ENCODE measurements at regions not wholly inside any gene's neighbourhood (a gene's known extent, or its start where the extent isn't known, plus 50 kb on each side); places are given as distances from the start of the nearest gene placed in this dataset.
"Not testable (repeated sequence)": the region's sequence is repeated elsewhere in the genome, so short reads cannot be mapped to it uniquely, and the experiment has no call there.

DNA sequence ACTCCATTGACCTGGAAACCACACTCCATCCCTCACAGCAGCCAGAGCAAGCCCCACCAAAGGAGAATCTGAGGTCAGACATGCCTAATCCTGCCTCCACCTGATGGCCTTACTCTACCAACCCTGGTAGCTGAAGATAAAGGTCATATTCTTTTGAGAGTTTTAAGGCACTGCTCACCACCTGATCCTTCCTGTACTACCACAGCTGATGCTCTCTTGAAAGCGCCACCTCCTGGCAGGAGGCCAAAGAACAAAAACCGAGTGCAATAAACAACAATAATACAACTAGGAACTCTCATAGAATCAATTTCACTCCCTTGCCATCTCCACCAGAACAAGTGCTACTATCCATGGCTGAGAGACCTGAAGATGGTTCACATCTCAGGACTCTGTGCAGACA, 301.6 kb downstream of the NAF1 start:
- no peak for DNase-seq (ENCODE audit: low read depth in 2 of 2)
- no peaks in the 10 kb centered on the region for H3K9me3 ChIP-seq (ENCODE audit: control insufficient read depth, insufficient read depth, low read depth, low read length)
- H3K4me1 ChIP-seq (ENCODE audit: control insufficient read depth, extremely low read depth, insufficient read depth, low read length) = no peaks in the 10 kb centered on the region
- no peak overlapping the region for H2AFZ ChIP-seq (ENCODE audit: low read length)
- H3K27ac ChIP-seq (ENCODE audit: insufficient read depth, low read length) = no peak overlapping the region
- H3K4me3 ChIP-seq (replicated peaks in 1 of 4; ENCODE audit: control extremely low read depth in 1 of 4, insufficient read depth in 1 of 4, low read depth in 3 of 4, low read length in 4 of 4) = no peak overlapping the region
- H3K79me2 ChIP-seq (ENCODE audit: control insufficient read depth, insufficient read depth, low read length) = no peaks in the 10 kb centered on the region
- no peaks in the 10 kb centered on the region for H4K20me1 ChIP-seq (ENCODE audit: control insufficient read depth, extremely low read depth, insufficient read depth, low read length)
- TF ChIP-seq, protein P1, sequence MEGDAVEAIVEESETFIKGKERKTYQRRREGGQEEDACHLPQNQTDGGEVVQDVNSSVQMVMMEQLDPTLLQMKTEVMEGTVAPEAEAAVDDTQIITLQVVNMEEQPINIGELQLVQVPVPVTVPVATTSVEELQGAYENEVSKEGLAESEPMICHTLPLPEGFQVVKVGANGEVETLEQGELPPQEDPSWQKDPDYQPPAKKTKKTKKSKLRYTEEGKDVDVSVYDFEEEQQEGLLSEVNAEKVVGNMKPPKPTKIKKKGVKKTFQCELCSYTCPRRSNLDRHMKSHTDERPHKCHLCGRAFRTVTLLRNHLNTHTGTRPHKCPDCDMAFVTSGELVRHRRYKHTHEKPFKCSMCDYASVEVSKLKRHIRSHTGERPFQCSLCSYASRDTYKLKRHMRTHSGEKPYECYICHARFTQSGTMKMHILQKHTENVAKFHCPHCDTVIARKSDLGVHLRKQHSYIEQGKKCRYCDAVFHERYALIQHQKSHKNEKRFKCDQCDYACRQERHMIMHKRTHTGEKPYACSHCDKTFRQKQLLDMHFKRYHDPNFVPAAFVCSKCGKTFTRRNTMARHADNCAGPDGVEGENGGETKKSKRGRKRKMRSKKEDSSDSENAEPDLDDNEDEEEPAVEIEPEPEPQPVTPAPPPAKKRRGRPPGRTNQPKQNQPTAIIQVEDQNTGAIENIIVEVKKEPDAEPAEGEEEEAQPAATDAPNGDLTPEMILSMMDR (conservative IDR thresholded peaks at IDR 0.05 in 1 of 2, IDR thresholded peaks at IDR 0.05 in 1 of 2; ENCODE audit: low read depth in 1 of 2, low read length in 2 of 2) = no peak
- no peak for TF ChIP-seq EZH2 (IDR thresholded peaks at IDR 0.05; ENCODE audit: low read length, missing control alignments)
- no peak overlapping the region for H3K4me2 ChIP-seq (ENCODE audit: extremely low read depth, insufficient read depth, low read length)
- no peaks in the 10 kb centered on the region for H3K27me3 ChIP-seq (ENCODE audit: control insufficient read depth, insufficient read depth, low read length)
- H3K9ac ChIP-seq (ENCODE audit: insufficient read depth, low read length) = no peak overlapping the region
- H3K36me3 ChIP-seq (ENCODE audit: control insufficient read depth, insufficient read depth, low read length) = no peaks in the 10 kb centered on the region

DNA sequence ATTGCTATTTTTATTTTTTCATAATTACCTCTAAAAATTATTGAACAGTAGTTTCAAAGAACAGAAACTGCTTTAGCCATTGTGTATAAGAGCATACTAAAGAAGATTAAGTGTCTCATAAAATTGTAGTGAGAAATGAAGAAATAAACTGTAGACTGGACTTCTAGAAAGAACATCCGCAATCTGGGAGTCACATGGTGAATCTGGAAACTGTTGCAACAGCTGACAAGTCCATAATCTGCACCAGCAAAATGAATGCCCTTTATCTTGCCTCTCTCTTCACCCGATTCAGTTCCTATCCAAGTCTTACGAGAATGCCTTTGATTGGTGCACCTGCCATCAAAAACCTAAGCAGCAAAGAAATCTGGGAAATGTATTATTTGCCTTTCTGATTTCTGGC, 312.9 kb downstream of the NAF1 start:
- Histone ChIP-seq H3K4me1 (ENCODE audit: control insufficient read depth, extremely low read depth, insufficient read depth, low read length) (no peaks in the 10 kb centered on the region), H2AFZ (ENCODE audit: low read length) (no peak overlapping the region), H3K9ac (ENCODE audit: insufficient read depth, low read length) (no peak overlapping the region), H3K79me2 (ENCODE audit: control insufficient read depth, insufficient read depth, low read length) (no peaks in the 10 kb centered on the region), H3K27me3 (ENCODE audit: control insufficient read depth, insufficient read depth, low read length) (no peaks in the 10 kb centered on the region), H3K9me3 (ENCODE audit: control insufficient read depth, insufficient read depth, low read depth, low read length) (no peaks in the 10 kb centered on the region), H3K4me3 (replicated peaks in 1 of 4; ENCODE audit: control extremely low read depth in 1 of 4, insufficient read depth in 1 of 4, low read depth in 3 of 4, low read length in 4 of 4) (no peak overlapping the region), H3K27ac (ENCODE audit: insufficient read depth, low read length) (no peak overlapping the region), H3K36me3 (ENCODE audit: control insufficient read depth, insufficient read depth, low read length) (no peaks in the 10 kb centered on the region), H3K4me2 (ENCODE audit: extremely low read depth, insufficient read depth, low read length) (no peak overlapping the region), H4K20me1 (ENCODE audit: control insufficient read depth, extremely low read depth, insufficient read depth, low read length) (no peaks in the 10 kb centered on the region)
- no peak for TF ChIP-seq EZH2 (IDR thresholded peaks at IDR 0.05; ENCODE audit: low read length, missing control alignments)
- TF ChIP-seq, protein P1 (conservative IDR thresholded peaks at IDR 0.05 in 1 of 2, IDR thresholded peaks at IDR 0.05 in 1 of 2; ENCODE audit: low read depth in 1 of 2, low read length in 2 of 2) = no peak
- DNase-seq (ENCODE audit: low read depth in 2 of 2) = no peak

DNA sequence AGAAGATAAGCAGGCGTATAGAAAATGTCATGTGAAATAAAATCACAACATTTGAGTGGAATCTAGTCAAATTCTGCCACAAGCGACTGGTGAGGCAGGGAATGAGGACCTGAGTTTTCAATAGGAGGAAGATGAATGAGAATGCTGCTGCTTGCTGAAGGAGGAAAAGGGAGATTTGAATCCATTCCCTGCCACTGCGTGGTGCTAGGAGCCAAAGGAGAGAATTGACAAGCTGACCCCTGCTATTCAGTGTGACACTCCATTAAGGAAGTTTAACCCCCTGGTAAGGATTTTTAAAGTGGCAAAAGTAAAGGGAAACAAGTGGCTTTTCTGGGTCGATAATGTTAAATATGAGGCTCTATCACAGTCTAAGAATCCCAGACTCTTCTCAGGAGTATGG, 314.0 kb downstream of the NAF1 start:
- Histone ChIP-seq H3K9ac (ENCODE audit: insufficient read depth, low read length) (no peak overlapping the region), H3K79me2 (ENCODE audit: control insufficient read depth, insufficient read depth, low read length) (no peaks in the 10 kb centered on the region), H3K4me2 (ENCODE audit: extremely low read depth, insufficient read depth, low read length) (no peak overlapping the region), H3K4me3 (replicated peaks in 1 of 4; ENCODE audit: control extremely low read depth in 1 of 4, insufficient read depth in 1 of 4, low read depth in 3 of 4, low read length in 4 of 4) (no peak overlapping the region), H3K27ac (ENCODE audit: insufficient read depth, low read length) (no peak overlapping the region), H3K36me3 (ENCODE audit: control insufficient read depth, insufficient read depth, low read length) (no peaks in the 10 kb centered on the region), H4K20me1 (ENCODE audit: control insufficient read depth, extremely low read depth, insufficient read depth, low read length) (no peaks in the 10 kb centered on the region), H2AFZ (ENCODE audit: low read length) (no peak overlapping the region), H3K9me3 (ENCODE audit: control insufficient read depth, insufficient read depth, low read depth, low read length) (no peaks in the 10 kb centered on the region), H3K4me1 (ENCODE audit: control insufficient read depth, extremely low read depth, insufficient read depth, low read length) (no peaks in the 10 kb centered on the region), H3K27me3 (ENCODE audit: control insufficient read depth, insufficient read depth, low read length) (no peaks in the 10 kb centered on the region)
- DNase-seq (ENCODE audit: low read depth in 2 of 2) = no peak
- TF ChIP-seq, protein P1 (conservative IDR thresholded peaks at IDR 0.05 in 1 of 2, IDR thresholded peaks at IDR 0.05 in 1 of 2; ENCODE audit: low read depth in 1 of 2, low read length in 2 of 2) = no peak
- no peak for TF ChIP-seq EZH2 (IDR thresholded peaks at IDR 0.05; ENCODE audit: low read length, missing control alignments)

DNA sequence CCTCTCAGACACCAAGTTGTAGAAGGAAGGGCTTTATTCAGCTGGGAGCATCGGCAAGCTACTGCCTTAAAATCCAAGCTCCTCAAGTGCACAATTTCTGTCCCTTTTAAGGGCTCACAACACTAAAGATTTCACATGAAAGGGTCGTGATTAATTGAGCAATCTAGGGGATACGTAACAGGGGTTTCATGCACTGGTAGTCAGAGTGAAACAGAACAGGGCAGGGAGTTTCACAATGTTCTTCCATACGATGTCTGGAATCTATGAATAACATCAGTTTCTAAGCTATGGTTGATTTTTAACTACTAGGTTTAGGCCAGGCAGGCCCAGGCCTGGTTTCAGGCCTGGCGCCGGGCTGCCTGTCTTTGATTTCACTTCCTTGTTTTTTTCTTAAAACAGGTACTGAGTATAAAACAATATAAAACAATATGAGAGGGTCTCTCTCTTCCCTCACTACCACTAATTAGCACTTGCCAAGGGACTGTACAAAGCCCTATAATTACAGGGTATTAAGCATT, 315.4 kb downstream of the NAF1 start:
- H3K27ac ChIP-seq (ENCODE audit: insufficient read depth, low read length); H3K9ac ChIP-seq (ENCODE audit: insufficient read depth, low read length); DNase-seq (ENCODE audit: low read depth in 2 of 2); H2AFZ ChIP-seq (ENCODE audit: low read length); H3K36me3 ChIP-seq (ENCODE audit: control insufficient read depth, insufficient read depth, low read length); H3K4me2 ChIP-seq (ENCODE audit: extremely low read depth, insufficient read depth, low read length); H3K4me3 ChIP-seq (replicated peaks in 1 of 4; ENCODE audit: control extremely low read depth in 1 of 4, insufficient read depth in 1 of 4, low read depth in 3 of 4, low read length in 4 of 4); H3K9me3 ChIP-seq (ENCODE audit: control insufficient read depth, insufficient read depth, low read depth, low read length); H4K20me1 ChIP-seq (ENCODE audit: control insufficient read depth, extremely low read depth, insufficient read depth, low read length); H3K27me3 ChIP-seq (ENCODE audit: control insufficient read depth, insufficient read depth, low read length); H3K4me1 ChIP-seq (ENCODE audit: control insufficient read depth, extremely low read depth, insufficient read depth, low read length); H3K79me2 ChIP-seq (ENCODE audit: control insufficient read depth, insufficient read depth, low read length): not testable (repeated sequence)
